Testis (tissue), 2 donors: ENCODE measurements at regions not wholly inside any gene's neighbourhood (a gene's known extent, or its start where the extent isn't known, plus 50 kb on each side); places are given as distances from the start of the nearest gene placed in this dataset.
A peak's percentile ranks its signal among the peaks of the same experiment; 100 is the strongest.

Source experiments
- DNase-seq: peaks from one replicate; pipeline ENCODE4 v3.0.0-alpha.2; 2019
- H3K27ac ChIP-seq, 2 donors: fragments of 200-600 bp; sonication (generic); one replicate each; pipeline ENCODE4 v1.5.1; 2019
- H3K27me3 ChIP-seq: fragments of 200-600 bp; sonication (generic); one replicate; pipeline ENCODE4 v1.5.1; 2019
- H3K36me3 ChIP-seq: fragments of 200-600 bp; sonication (generic); one replicate; pipeline ENCODE4 v1.5.1; 2017; ENCODE audit warnings: low read depth; ENCODE audit errors: missing control alignments
- H3K4me1 ChIP-seq: fragments of 200-600 bp; sonication (generic); one replicate; pipeline ENCODE4 v1.5.1; 2019
- H3K4me3 ChIP-seq, 2 donors: fragments of 200-600 bp; sonication (generic); one replicate each; pipeline ENCODE4 v1.5.1; 2017 to 2019
- H3K9me3 ChIP-seq: fragments of 200-600 bp; sonication (generic); one replicate; pipeline ENCODE4 v1.5.1; 2017
- POLR2A ChIP-seq: fragments of 450-650 bp; IDR thresholded peaks from one replicate; pipeline ENCODE4 v1.6.1; 2017; ENCODE audit warnings: antibody characterized with exemption, mild to moderate bottlenecking, moderate library complexity
- WGBS, 2 donors: methylation state at CpG; one replicate each; pipeline ENCODE4 v1.1.5; 2018; 5-methylcytosine and 5-hydroxymethylcytosine counted together
- intact Hi-C: fragments of 100-400 bp; cut with DNase I; formaldehyde crosslinking; loops from one replicate; pipeline ENCODE4 v1.15.1; 2023; ENCODE audit warnings: low total_unique reads
- TF ChIP-seq, protein P1 (sequence below), 3 experiments: fragments of 450-650 bp in 2 of 3; fragments of 200-600 bp in 1 of 3; sonication (generic) in 1 of 3; IDR thresholded peaks; one replicate each; pipeline ENCODE4 v1.5.1; 2016 to 2019; ENCODE audit warnings: antibody characterized with exemption in 3 of 3, mild to moderate bottlenecking in 2 of 3, moderate library complexity in 1 of 3

DNA sequence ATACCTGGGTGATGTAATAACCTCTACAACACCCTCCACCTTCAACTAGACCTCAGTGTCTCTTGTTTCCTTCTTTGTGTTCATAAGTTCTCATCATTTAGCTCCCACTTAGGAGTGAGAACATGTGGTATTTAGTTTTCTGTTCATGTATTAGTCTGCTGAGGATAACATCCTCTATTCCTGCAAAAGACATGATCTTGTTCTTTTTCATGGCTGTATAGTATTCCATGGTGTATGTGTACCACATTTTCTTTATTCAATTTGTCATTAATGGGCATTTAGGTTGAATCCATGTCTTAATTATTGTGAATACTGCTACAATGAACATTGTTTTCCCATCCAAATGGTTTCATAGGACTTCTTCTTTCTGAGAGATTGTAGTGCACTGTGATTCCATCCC is 135.7 kb downstream of the MBL2 start:
- Histone ChIP-seq H3K4me1 (no peaks in the 10 kb centered on the region), H3K27me3 (no peaks in the 10 kb centered on the region), H3K4me3 (no peak overlapping the region), H3K27ac (no peak overlapping the region), H3K9me3 (no peaks in the 10 kb centered on the region), H3K36me3 (no peaks in the 10 kb centered on the region)
- no peak for DNase-seq
- no peak for TF ChIP-seq POLR2A
- TF ChIP-seq, protein P1, sequence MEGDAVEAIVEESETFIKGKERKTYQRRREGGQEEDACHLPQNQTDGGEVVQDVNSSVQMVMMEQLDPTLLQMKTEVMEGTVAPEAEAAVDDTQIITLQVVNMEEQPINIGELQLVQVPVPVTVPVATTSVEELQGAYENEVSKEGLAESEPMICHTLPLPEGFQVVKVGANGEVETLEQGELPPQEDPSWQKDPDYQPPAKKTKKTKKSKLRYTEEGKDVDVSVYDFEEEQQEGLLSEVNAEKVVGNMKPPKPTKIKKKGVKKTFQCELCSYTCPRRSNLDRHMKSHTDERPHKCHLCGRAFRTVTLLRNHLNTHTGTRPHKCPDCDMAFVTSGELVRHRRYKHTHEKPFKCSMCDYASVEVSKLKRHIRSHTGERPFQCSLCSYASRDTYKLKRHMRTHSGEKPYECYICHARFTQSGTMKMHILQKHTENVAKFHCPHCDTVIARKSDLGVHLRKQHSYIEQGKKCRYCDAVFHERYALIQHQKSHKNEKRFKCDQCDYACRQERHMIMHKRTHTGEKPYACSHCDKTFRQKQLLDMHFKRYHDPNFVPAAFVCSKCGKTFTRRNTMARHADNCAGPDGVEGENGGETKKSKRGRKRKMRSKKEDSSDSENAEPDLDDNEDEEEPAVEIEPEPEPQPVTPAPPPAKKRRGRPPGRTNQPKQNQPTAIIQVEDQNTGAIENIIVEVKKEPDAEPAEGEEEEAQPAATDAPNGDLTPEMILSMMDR (IDR thresholded peaks at IDR 0.05): no peak
- intact Hi-C loops: no loop called here

DNA sequence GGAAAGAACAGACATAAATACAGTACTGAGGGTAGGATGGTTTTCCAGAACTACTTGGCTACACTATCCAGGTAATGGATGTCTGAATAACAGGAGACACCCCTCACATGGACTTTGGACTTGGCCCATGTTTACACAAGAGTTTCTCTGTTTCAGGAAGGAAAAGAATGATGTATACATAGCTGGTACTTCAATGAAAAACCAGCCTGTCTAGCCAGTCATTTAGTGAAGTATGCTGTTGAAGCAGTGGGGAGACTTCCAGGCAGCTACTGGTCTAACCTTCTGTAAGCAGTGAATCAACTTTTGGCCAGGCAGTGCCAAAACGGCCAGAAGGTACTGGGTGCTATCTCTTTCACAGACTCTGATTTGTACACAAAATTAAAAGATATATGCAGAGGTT is 135.0 kb downstream of the MBL2 start:
- 83 to 91% methylated on average over 1 of the region's 1 CpG for WGBS, 2 donors
- no peak for DNase-seq
- Histone ChIP-seq H3K27ac (no peak overlapping the region), H3K36me3 (no peaks in the 10 kb centered on the region), H3K9me3 (no peaks in the 10 kb centered on the region), H3K27me3 (no peaks in the 10 kb centered on the region), H3K4me1 (no peaks in the 10 kb centered on the region), H3K4me3 (no peak overlapping the region)
- intact Hi-C loops: no loop called here
- no peak for TF ChIP-seq POLR2A
- TF ChIP-seq, protein P1 (IDR thresholded peaks at IDR 0.05): no peak

DNA sequence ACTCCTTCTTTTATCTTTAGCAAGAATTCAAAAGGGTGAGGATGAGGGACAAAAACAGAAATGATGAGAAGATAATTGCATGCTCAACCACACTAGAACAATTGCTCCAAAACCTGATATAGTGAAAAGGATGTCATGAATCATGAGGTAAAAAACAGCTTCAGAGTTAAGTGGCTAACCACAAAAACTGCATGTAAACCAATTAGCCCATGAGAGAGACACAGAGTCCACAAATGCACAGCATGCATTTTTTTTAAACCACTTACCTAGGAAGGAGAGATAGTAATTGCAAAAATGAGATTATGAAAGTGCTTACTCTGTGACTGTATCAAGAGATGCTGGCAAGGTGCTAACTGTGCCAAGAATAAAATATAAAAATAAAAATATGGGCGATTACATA is 132.9 kb downstream of the MBL2 start:
- no peaks in the 10 kb centered on the region for H3K27me3 ChIP-seq
- 0% methylated on average over 1 of the region's 1 CpG for WGBS, 2 donors
- H3K36me3 ChIP-seq: no peaks in the 10 kb centered on the region
- DNase-seq: no peak
- TF ChIP-seq POLR2A: no peak
- TF ChIP-seq, protein P1 (IDR thresholded peaks at IDR 0.05): no peak
- no peak overlapping the region for H3K27ac ChIP-seq
- H3K4me3 ChIP-seq: no peak overlapping the region
- H3K4me1 ChIP-seq: no peaks in the 10 kb centered on the region
- intact Hi-C loops: no loop called here
- H3K9me3 ChIP-seq: no peaks in the 10 kb centered on the region

DNA sequence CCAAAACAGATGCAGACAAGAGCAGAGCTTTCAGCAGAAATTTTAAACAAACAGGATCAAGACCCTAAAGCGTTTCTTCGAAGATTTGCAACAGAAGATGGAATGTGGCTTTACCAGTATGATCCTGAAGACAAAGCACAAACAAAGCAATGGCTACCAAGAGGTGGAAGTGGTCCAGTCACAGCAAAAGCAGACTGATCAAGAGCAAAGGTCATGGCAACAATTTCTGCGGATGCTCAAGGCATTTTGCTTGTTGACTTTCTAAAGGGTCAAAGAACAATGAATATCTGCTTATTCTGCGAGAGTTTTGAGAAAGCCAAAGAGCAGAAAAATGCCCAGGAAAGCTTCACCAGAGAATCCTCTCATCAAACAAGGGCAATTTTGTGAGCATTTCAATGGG is 130.4 kb downstream of the MBL2 start:
- H3K27me3 ChIP-seq: no peaks in the 10 kb centered on the region
- no peaks in the 10 kb centered on the region for H3K4me1 ChIP-seq
- no peaks in the 10 kb centered on the region for H3K36me3 ChIP-seq
- no peak for DNase-seq
- H3K27ac ChIP-seq: no peak overlapping the region
- H3K4me3 ChIP-seq: no peak overlapping the region
- 57 to 65% methylated on average over 4 of the region's 4 CpGs for WGBS, 2 donors
- no peak for TF ChIP-seq POLR2A
- TF ChIP-seq, protein P1 (IDR thresholded peaks at IDR 0.05): no peak
- H3K9me3 ChIP-seq: no peaks in the 10 kb centered on the region
- intact Hi-C loops: no loop called here

DNA sequence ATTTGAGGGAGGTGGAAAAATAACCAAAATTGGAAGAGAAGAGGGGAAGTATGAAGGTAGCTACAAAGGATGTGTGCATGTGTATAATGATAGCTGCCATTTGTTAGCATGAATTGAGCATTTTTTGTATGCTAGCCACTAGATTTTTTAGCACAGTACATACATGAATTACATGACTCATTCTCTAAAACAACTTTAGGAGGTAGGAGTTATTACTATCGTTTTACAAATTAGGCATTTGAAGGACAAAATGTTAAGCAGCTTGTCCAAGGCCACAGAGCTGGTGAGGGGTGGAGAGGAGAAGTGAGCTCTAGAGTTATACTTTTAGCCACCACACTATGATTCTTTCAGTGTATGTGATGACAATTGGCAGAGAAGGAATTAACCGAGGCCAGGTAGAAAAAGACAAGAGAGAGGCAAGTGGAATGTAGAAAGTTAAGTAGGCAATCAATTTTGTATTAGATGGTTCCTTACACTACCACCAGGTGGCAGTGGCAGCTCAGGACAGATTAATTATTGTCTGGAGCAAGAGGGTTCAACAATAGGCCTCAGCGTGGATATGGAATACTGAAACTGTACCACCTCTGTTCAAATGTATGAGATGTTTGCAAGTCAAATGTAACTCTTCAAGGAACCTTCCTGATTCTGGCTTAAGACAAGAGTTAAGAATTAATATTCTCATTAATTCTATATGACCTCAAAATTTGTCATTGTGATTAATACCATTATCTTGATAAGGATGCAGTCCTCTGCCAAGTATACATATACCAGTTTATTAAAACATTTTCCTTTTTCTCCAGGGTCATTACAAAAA is 128.0 kb downstream of the MBL2 start:
- Histone ChIP-seq H3K27ac (no peak overlapping the region), H3K9me3 (no peaks in the 10 kb centered on the region), H3K36me3 (no peaks in the 10 kb centered on the region), H3K4me3 (no peak overlapping the region), H3K4me1 (no peaks in the 10 kb centered on the region), H3K27me3 (no peaks in the 10 kb centered on the region)
- 21 to 39% methylated on average over 2 to 3 of the region's 3 CpGs for WGBS, 2 donors
- TF ChIP-seq POLR2A: no peak
- TF ChIP-seq, protein P1 (IDR thresholded peaks at IDR 0.05): peak; percentile 67 to 80 (median 74)
- intact Hi-C loops: no loop called here
- peak; percentile 69 for DNase-seq
